ENCODE measurements at regions not wholly inside any gene's neighbourhood (a gene's known extent, or its start where the extent isn't known, plus 50 kb on each side); places are given as distances from the start of the nearest gene placed in this dataset.
"Not testable (repeated sequence)": the region's sequence is repeated elsewhere in the genome, so short reads cannot be mapped to it uniquely, and the experiment has no call there.

DNA sequence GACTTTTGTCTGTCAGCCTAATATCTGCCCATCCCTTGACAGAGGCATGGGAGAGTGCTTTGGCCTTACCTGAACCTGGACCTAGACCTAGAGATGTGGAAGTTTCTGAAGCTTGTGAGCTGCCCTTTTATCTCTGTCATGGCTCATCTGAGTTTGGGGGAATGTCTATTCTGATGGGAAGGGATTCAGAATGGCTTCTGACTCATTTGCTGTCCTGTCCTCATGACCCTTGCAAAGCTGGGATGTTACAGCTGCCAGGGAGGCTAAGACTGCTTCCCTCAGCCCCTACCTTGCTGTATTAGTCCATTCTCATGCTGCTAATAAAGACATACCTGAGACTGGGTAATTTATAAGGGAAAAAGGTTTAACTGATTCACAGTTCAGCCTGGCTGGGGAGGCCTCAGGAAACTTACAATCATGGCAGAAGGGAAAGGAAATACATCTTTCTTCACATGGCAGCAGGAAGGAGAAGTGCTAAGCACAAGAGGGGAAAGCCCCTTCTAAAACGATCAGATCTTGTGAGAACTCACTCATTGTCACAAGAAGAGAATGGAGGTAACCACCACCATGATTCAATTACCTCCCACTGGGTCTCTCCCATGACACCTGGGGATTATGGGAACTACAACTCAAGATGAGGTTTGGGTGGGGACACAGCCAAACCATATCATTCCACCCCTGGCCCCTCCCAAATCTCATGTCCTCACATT lies 252.2 kb downstream of the ERMARD start:
- ChIA-PET POLR2A (ENCODE audit: low non-redundant PET) (no interaction called here), CTCF (no interaction called here)
- no peak overlapping the region for H3K27ac ChIP-seq
- TF ChIP-seq, protein P1, sequence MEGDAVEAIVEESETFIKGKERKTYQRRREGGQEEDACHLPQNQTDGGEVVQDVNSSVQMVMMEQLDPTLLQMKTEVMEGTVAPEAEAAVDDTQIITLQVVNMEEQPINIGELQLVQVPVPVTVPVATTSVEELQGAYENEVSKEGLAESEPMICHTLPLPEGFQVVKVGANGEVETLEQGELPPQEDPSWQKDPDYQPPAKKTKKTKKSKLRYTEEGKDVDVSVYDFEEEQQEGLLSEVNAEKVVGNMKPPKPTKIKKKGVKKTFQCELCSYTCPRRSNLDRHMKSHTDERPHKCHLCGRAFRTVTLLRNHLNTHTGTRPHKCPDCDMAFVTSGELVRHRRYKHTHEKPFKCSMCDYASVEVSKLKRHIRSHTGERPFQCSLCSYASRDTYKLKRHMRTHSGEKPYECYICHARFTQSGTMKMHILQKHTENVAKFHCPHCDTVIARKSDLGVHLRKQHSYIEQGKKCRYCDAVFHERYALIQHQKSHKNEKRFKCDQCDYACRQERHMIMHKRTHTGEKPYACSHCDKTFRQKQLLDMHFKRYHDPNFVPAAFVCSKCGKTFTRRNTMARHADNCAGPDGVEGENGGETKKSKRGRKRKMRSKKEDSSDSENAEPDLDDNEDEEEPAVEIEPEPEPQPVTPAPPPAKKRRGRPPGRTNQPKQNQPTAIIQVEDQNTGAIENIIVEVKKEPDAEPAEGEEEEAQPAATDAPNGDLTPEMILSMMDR (conservative IDR thresholded peaks at IDR 0.05; ENCODE audit: low read depth) = no peak
- no peak for DNase-seq (ENCODE audit: low spot score)

DNA sequence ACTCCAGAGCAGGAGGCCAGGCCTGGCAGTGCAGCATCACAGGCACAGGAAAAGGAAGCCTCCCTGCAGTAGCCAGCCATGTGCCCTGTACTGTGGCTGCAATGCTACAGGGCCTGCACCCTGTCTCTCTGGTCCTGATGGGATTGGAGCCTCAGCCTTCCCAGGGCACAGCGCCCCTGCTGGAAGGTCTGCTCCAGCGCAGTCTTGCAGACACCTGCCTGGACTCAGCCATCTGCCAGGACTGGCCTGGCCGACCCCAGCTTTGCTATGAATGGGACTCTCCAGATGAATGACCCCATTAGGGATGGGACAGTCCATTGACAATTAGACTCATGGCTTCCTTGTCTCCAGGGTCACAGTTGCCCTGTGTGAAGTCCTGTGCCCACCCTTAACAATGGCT lies 251.6 kb downstream of the ERMARD start:
- no peak for DNase-seq (ENCODE audit: low spot score)
- H3K27ac ChIP-seq = no peak overlapping the region
- POLR2A ChIA-PET (ENCODE audit: low non-redundant PET) = no interaction called here
- CTCF ChIA-PET = no interaction called here
- TF ChIP-seq, protein P1 (conservative IDR thresholded peaks at IDR 0.05; ENCODE audit: low read depth) = no peak

DNA sequence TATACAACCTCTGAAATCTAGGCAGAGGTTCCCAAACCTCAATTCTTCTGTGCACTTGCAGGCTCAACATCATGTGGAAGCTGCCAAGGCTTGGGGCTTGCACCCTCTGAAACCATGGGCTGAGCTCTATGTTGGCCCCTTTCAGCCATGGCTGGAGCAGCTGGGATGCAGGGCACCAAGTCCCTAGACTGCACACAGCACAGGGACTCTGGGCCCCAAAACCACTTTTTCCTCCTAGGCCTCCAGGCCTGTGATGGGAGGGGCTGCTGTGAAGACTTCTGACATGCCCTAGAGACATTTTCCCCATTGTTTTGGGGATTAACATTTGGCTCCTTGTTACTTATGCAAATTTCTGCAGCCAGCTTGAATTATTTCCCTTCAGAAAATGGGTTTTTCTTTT lies 250.4 kb downstream of the ERMARD start:
- H3K27ac ChIP-seq; CTCF ChIA-PET; POLR2A ChIA-PET (ENCODE audit: low non-redundant PET); DNase-seq (ENCODE audit: low spot score): not testable (repeated sequence)

DNA sequence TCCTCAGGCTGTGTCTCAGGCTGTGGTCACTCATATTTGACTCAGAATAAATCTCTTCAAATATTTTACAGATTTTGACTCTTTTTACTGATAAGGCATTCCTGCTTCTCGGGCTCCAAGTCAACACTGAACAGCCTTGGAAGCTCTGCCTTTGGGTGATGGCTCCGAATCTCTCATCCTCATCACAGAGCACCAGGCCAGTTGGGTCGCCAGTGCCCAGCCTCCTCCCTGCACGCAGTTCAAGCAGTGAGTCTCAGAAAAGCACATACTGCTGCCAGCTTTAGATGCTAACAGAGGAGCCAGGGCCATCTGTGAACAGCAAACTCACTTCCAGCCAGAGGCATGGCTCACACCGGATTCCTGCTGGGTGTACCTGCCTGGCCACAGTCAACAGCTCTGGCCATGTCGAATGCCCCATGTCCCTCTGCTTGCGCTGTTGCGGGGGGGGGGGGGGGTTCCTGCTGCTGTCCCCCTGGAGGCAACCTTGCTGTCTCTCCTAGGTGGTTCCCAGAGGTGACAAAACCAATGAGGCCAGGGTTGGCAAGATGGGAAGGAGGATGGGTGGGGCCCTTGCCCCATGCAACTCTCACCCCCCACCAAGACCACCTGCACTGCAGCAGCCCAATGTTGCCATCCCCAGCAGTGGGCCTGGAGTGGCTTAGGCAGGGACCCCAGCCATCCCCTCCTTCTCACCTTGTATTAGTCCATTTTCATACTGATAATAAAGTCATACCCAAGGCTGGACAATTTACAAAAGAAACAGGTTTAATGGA lies 248.8 kb downstream of the ERMARD start:
- ChIA-PET CTCF (no interaction called here), POLR2A (ENCODE audit: low non-redundant PET) (interaction anchor here (0.6 kb wide), 1 partner anchor 192 kb away, joined by 3 read pairs; no protein-coding TSS in a partner anchor)
- no peak for DNase-seq (ENCODE audit: low spot score)
- TF ChIP-seq, protein P1 (conservative IDR thresholded peaks at IDR 0.05; ENCODE audit: low read depth) = no peak
- H3K27ac ChIP-seq = no peak overlapping the region

DNA sequence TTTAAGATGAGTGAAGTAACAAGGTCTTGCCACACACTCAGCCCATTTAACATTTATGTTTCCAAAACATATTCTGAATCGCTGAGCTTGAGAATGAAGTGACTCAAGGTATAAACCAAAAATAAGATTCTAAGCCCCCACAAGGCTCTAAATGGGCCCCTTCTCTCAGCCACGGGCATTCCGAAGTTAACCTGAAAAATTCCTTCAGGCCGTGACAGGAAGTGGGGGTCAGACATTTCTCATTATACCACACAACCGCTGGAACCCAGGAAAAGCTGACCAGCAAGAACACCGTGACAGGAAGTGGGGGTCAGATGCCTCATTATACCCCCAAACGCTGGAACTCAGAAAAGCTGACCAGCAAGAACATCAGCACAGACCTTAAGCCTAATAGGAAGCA lies 247.9 kb downstream of the ERMARD start:
- ChIA-PET POLR2A (ENCODE audit: low non-redundant PET) (no interaction called here), CTCF (no interaction called here)
- H3K27ac ChIP-seq = no peak overlapping the region
- TF ChIP-seq, protein P1 (conservative IDR thresholded peaks at IDR 0.05; ENCODE audit: low read depth) = no peak
- DNase-seq (ENCODE audit: low spot score) = no peak

DNA sequence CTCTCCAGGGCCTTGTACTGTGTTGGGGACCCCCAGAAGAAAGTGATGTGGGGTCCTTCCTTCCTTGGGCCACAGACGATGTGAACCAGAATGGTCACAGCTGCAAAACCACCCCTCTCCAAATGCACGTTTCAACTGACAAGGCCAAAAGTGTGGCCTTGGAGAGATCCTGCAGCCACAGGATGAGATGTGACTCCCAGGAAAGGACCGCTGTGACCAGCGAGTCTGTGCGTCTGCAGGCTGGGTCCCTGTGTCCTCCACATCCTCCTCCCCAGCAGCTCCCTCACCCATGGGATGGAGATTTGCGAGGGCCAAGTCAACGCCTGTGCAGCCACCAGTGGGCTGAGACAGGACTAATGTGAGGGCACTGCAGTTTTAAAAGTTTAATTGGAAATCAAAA lies 247.0 kb downstream of the ERMARD start:
- CTCF ChIA-PET = no interaction called here

DNA sequence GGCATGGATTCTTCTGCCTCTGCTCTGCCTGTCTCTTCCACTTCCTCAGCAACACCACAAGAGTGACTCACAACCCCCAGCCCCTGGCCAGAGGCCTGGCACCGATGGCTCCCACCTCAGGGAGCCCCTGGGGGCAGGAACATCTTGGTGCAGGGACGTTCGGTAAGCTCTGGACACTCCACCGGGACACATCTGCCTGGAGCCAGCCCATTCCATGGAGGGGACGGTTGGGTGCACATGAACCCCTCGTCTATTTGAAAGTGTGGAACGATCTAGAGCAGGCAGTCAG lies 246.5 kb downstream of the ERMARD start:
- POLR2A ChIA-PET (ENCODE audit: low non-redundant PET) = no interaction called here
- H3K27ac ChIP-seq = no peak overlapping the region
- TF ChIP-seq, protein P1 (conservative IDR thresholded peaks at IDR 0.05; ENCODE audit: low read depth) = no peak
- no peak for DNase-seq (ENCODE audit: low spot score)
- CTCF ChIA-PET = no interaction called here

More for the DNA sequence above, 247.0 kb downstream of the ERMARD start:
- H3K27ac ChIP-seq = no peak overlapping the region
- DNase-seq (ENCODE audit: low spot score) = no peak
- POLR2A ChIA-PET (ENCODE audit: low non-redundant PET) = no interaction called here
- TF ChIP-seq, protein P1 (conservative IDR thresholded peaks at IDR 0.05; ENCODE audit: low read depth) = no peak

Measured in RWPE1 (cell line).